LoVo (cell line): ENCODE measurements at regions not wholly inside any gene's neighbourhood (a gene's known extent, or its start where the extent isn't known, plus 50 kb on each side); places are given as distances from the start of the nearest gene placed in this dataset.

Source experiments
- DNase-seq: peaks from one replicate; pipeline ENCODE4 v3.0.0-alpha.2; 2016; ENCODE audit warnings: low spot score

- no peak for DNase-seq
Observed at GRCh38 chr6:105814745-105815536, 271.2 kb upstream of the PRDM1 start.

GRCh38 chr6:105810922-105811482, 275.1 kb upstream of the PRDM1 start:
- no peak for DNase-seq

GRCh38 chr6:105810105-105810921, 275.8 kb upstream of the PRDM1 start:
- peak; percentile 57 for DNase-seq

GRCh38 chr6:105808571-105808970, 277.6 kb upstream of the PRDM1 start:
- DNase-seq: no peak

- DNase-seq: no peak
Observed at GRCh38 chr6:105807905-105808304, 278.2 kb upstream of the PRDM1 start.

- DNase-seq: no peak
Observed at GRCh38 chr6:105806486-105806920, 279.6 kb upstream of the PRDM1 start.

GRCh38 chr6:105805501-105806023, 280.6 kb upstream of the PRDM1 start:
- DNase-seq: no peak

GRCh38 chr6:105804424-105804823, 281.7 kb upstream of the PRDM1 start:
- no peak for DNase-seq

GRCh38 chr6:105804000-105804399, 282.1 kb upstream of the PRDM1 start:
- DNase-seq: no peak

- DNase-seq: no peak
Observed at GRCh38 chr6:105803442-105803841, 282.7 kb upstream of the PRDM1 start.

- DNase-seq: no peak
Observed at GRCh38 chr6:105802703-105803102, 283.4 kb upstream of the PRDM1 start.

- no peak for DNase-seq
Observed at GRCh38 chr6:105800871-105801270, 285.3 kb upstream of the PRDM1 start.

- DNase-seq: no peak
Observed at GRCh38 chr6:105800398-105800797, 285.7 kb upstream of the PRDM1 start.

GRCh38 chr6:105799056-105799455, 287.1 kb upstream of the PRDM1 start:
- DNase-seq: no peak

- DNase-seq: no peak
Observed at GRCh38 chr6:105797983-105798453, 288.1 kb upstream of the PRDM1 start.

GRCh38 chr6:105797286-105797979, 288.7 kb upstream of the PRDM1 start:
- DNase-seq: peak; percentile 21

GRCh38 chr6:105795913-105796517, 290.1 kb upstream of the PRDM1 start:
- peak; percentile 52 for DNase-seq

GRCh38 chr6:105795366-105795765, 290.8 kb upstream of the PRDM1 start:
- no peak for DNase-seq

GRCh38 chr6:105794870-105795269, 291.3 kb upstream of the PRDM1 start:
- DNase-seq: no peak

- peak; percentile 58 for DNase-seq
Observed at GRCh38 chr6:105794239-105794638, 291.9 kb upstream of the PRDM1 start.

GRCh38 chr6:105793130-105793529, 293.0 kb upstream of the PRDM1 start:
- peak; percentile 16 for DNase-seq
